KMS-11 (cell line): ENCODE measurements at regions not wholly inside any gene's neighbourhood (a gene's known extent, or its start where the extent isn't known, plus 50 kb on each side); places are given as distances from the start of the nearest gene placed in this dataset.

Experiments used
- H2AFZ ChIP-seq: fragments of 200-600 bp; sonication (generic); 2 replicates; pipeline ENCODE4 v1.6.1; 2016; ENCODE audit warnings: antibody characterized with exemption, mixed run types, low read depth
- H3K27ac ChIP-seq: fragments of 200-600 bp; sonication (generic); 2 replicates; pipeline ENCODE4 v1.6.1; 2016; ENCODE audit warnings: mild to moderate bottlenecking, mixed run types
- H3K27me3 ChIP-seq: fragments of 200-600 bp; sonication (generic); 2 replicates; pipeline ENCODE4 v1.6.1; 2017; ENCODE audit warnings: mild to moderate bottlenecking, low read depth, mixed run types, moderate library complexity; ENCODE audit not compliant: insufficient read depth
- H3K36me3 ChIP-seq: fragments of 200-600 bp; sonication (generic); 2 replicates; pipeline ENCODE4 v1.6.1; 2017; ENCODE audit warnings: mild to moderate bottlenecking, mixed run types; ENCODE audit not compliant: insufficient read depth
- H3K4me1 ChIP-seq: fragments of 200-600 bp; sonication (generic); 2 replicates; pipeline ENCODE4 v1.6.1; 2016; ENCODE audit warnings: mild to moderate bottlenecking, low read depth, mixed run types; ENCODE audit not compliant: poor library complexity, severe bottlenecking
- H3K4me2 ChIP-seq: fragments of 200-600 bp; sonication (generic); 2 replicates; pipeline ENCODE4 v1.7.0; 2016; ENCODE audit warnings: mild to moderate bottlenecking, mixed run types
- H3K4me3 ChIP-seq: fragments of 200-600 bp; sonication (generic); IDR thresholded peaks from 2 replicates; pipeline ENCODE4 v1.6.1; 2017; ENCODE audit warnings: low read depth, low read length, mixed read lengths; ENCODE audit not compliant: insufficient read depth
- H3K79me2 ChIP-seq: fragments of 200-600 bp; sonication (generic); 2 replicates; pipeline ENCODE4 v1.6.1; 2016; ENCODE audit warnings: low read depth, mixed run types; ENCODE audit not compliant: insufficient read depth
- H3K9ac ChIP-seq: fragments of 200-600 bp; sonication (generic); 2 replicates; pipeline ENCODE4 v1.6.1; 2016; ENCODE audit warnings: mild to moderate bottlenecking, mixed run types
- H4K20me1 ChIP-seq: fragments of 200-600 bp; sonication (generic); 2 replicates; pipeline ENCODE4 v1.6.1; 2016; ENCODE audit warnings: mild to moderate bottlenecking, mixed run types; ENCODE audit not compliant: insufficient read depth
- CTCF ChIP-seq: fragments of 200-600 bp; sonication (generic); conservative IDR thresholded peaks from 2 replicates; pipeline ENCODE4 v1.6.1; 2017; ENCODE audit warnings: low read depth, mild to moderate bottlenecking, antibody characterized with exemption, low read length, moderate library complexity, mixed read lengths

GRCh38 chr1:227472772-227473171, 90.6 kb upstream of the ZNF678 start:
- no peak overlapping the region for H3K4me2 ChIP-seq
- no peaks in the 10 kb centered on the region for H3K36me3 ChIP-seq
- no peak overlapping the region for H2AFZ ChIP-seq
- H3K9ac ChIP-seq, result no peak overlapping the region
- no peaks in the 10 kb centered on the region for H4K20me1 ChIP-seq
- H3K4me1 ChIP-seq, result no peaks in the 10 kb centered on the region
- no peak overlapping the region for H3K27ac ChIP-seq
- no peaks in the 10 kb centered on the region for H3K27me3 ChIP-seq
- no peak for TF ChIP-seq CTCF
- no peaks in the 10 kb centered on the region for H3K79me2 ChIP-seq
- H3K4me3 ChIP-seq, result no peak overlapping the region

- no peak overlapping the region for H3K27ac ChIP-seq
- no peak overlapping the region for H3K4me2 ChIP-seq
- H3K4me3 ChIP-seq, result no peak overlapping the region
- H3K4me1 ChIP-seq, result no peaks in the 10 kb centered on the region
- no peaks in the 10 kb centered on the region for H3K79me2 ChIP-seq
- no peaks in the 10 kb centered on the region for H4K20me1 ChIP-seq
- H3K27me3 ChIP-seq, result no peaks in the 10 kb centered on the region
- no peak overlapping the region for H2AFZ ChIP-seq
- no peak overlapping the region for H3K9ac ChIP-seq
- no peaks in the 10 kb centered on the region for H3K36me3 ChIP-seq
- TF ChIP-seq CTCF, result no peak
These were observed 92.7 kb upstream of the ZNF678 start for GRCh38 chr1:227470688-227471087.

- H3K27ac ChIP-seq, result no peak overlapping the region
- no peaks in the 10 kb centered on the region for H3K27me3 ChIP-seq
- no peak overlapping the region for H2AFZ ChIP-seq
- H3K4me1 ChIP-seq, result no peaks in the 10 kb centered on the region
- no peak overlapping the region for H3K4me2 ChIP-seq
- H3K4me3 ChIP-seq, result no peak overlapping the region
- TF ChIP-seq CTCF, result no peak
- H3K79me2 ChIP-seq, result no peaks in the 10 kb centered on the region
- no peaks in the 10 kb centered on the region for H4K20me1 ChIP-seq
- H3K36me3 ChIP-seq, result no peaks in the 10 kb centered on the region
- no peak overlapping the region for H3K9ac ChIP-seq
These were observed 93.6 kb upstream of the ZNF678 start for GRCh38 chr1:227469708-227470107.

- Histone ChIP-seq H3K9ac (no peak overlapping the region), H3K4me3 (no peak overlapping the region), H3K79me2 (no peaks in the 10 kb centered on the region), H3K27me3 (no peaks in the 10 kb centered on the region), H3K4me1 (no peaks in the 10 kb centered on the region), H2AFZ (no peak overlapping the region), H3K36me3 (no peaks in the 10 kb centered on the region), H3K4me2 (no peak overlapping the region), H4K20me1 (no peaks in the 10 kb centered on the region), H3K27ac (no peak overlapping the region)
- no peak for TF ChIP-seq CTCF
These were observed 97.2 kb upstream of the ZNF678 start for GRCh38 chr1:227466039-227466645.

GRCh38 chr1:227465256-227465655, 98.1 kb upstream of the ZNF678 start:
- no peaks in the 10 kb centered on the region for H3K36me3 ChIP-seq
- no peaks in the 10 kb centered on the region for H3K4me1 ChIP-seq
- TF ChIP-seq CTCF, result no peak

More at GRCh38 chr1:227465256-227465655, 98.1 kb upstream of the ZNF678 start:
- Histone ChIP-seq H2AFZ (no peak overlapping the region), H3K27ac (no peak overlapping the region), H3K4me2 (no peak overlapping the region), H3K27me3 (no peaks in the 10 kb centered on the region), H3K9ac (no peak overlapping the region), H4K20me1 (no peaks in the 10 kb centered on the region), H3K4me3 (no peak overlapping the region), H3K79me2 (no peaks in the 10 kb centered on the region)
